Endodermal cell (in vitro differentiated cells): ENCODE measurements at regions not wholly inside any gene's neighbourhood (a gene's known extent, or its start where the extent isn't known, plus 50 kb on each side); places are given as distances from the start of the nearest gene placed in this dataset.

Experiments
- DNase-seq: peaks from one replicate; pipeline ENCODE4 v3.0.0-alpha.2; 2017
- H3K27ac ChIP-seq: 2 replicates; pipeline ENCODE4 v1.5.1; 2013; ENCODE audit warnings: mild to moderate bottlenecking, low read depth, low read length, moderate library complexity
- H3K27me3 ChIP-seq: 2 replicates; pipeline ENCODE4 v1.6.1; 2013; ENCODE audit warnings: mild to moderate bottlenecking, low read length, moderate library complexity; ENCODE audit not compliant: insufficient read depth, control insufficient read depth, poor library complexity, severe bottlenecking
- H3K36me3 ChIP-seq: 2 replicates; pipeline ENCODE4 v1.7.0; 2013; ENCODE audit warnings: mild to moderate bottlenecking, low read length, moderate library complexity; ENCODE audit not compliant: control insufficient read depth, insufficient read depth
- H3K4me1 ChIP-seq: one replicate; pipeline ENCODE4 v1.7.0; 2013; ENCODE audit warnings: low read length; ENCODE audit not compliant: control insufficient read depth, insufficient read depth
- H3K4me3 ChIP-seq: 2 replicates; pipeline ENCODE4 v1.5.1; 2013; ENCODE audit warnings: mild to moderate bottlenecking, low read length, moderate library complexity
- H3K9ac ChIP-seq: 2 replicates; pipeline ENCODE4 v1.6.1; 2013; ENCODE audit warnings: mild to moderate bottlenecking, low read length, moderate library complexity; ENCODE audit not compliant: poor library complexity, severe bottlenecking; ENCODE audit errors: extremely low read depth
- H3K9me3 ChIP-seq: 2 replicates; pipeline ENCODE4 v1.6.1; 2013; ENCODE audit warnings: mild to moderate bottlenecking, low read length, moderate library complexity; ENCODE audit not compliant: control insufficient read depth
- H3K27ac Mint-ChIP-seq: 2 replicates; pipeline ENCODE4 v1.8.0; 2020; ENCODE audit warnings: mixed read lengths
- H3K27me3 Mint-ChIP-seq: 2 replicates; pipeline ENCODE4 v1.8.0; 2021; ENCODE audit warnings: mild to moderate bottlenecking, mixed read lengths; ENCODE audit not compliant: insufficient read depth
- H3K36me3 Mint-ChIP-seq: 2 replicates; pipeline ENCODE4 v1.8.0; 2020; ENCODE audit warnings: low read depth, mixed read lengths
- H3K4me1 Mint-ChIP-seq: 2 replicates; pipeline ENCODE4 v1.8.0; 2020; ENCODE audit warnings: mixed read lengths
- H3K4me3 Mint-ChIP-seq: 2 replicates; pipeline ENCODE4 v1.8.0; 2020; ENCODE audit warnings: mild to moderate bottlenecking, moderate library complexity, mixed read lengths
- H3K9me3 Mint-ChIP-seq: 2 replicates; pipeline ENCODE4 v1.8.0; 2020; ENCODE audit warnings: mild to moderate bottlenecking, mixed read lengths
- CTCF ChIP-seq: fragments of 200-600 bp; sonication (generic); conservative IDR thresholded peaks from 2 replicates; pipeline ENCODE4 v1.5.0; 2021; ENCODE audit warnings: antibody characterized with exemption, mild to moderate bottlenecking
- WGBS, 2 experiments: methylation state at CpG; one replicate each; pipeline versions ENCODE4 v1.1.5 to v1.1.7; 2013; ENCODE audit warnings: missing lambda C conversion rate in 2 of 2, mixed read lengths in 1 of 2; ENCODE audit not compliant: insufficient coverage in 1 of 2, insufficient read length in 1 of 2; 5-methylcytosine and 5-hydroxymethylcytosine counted together

DNA sequence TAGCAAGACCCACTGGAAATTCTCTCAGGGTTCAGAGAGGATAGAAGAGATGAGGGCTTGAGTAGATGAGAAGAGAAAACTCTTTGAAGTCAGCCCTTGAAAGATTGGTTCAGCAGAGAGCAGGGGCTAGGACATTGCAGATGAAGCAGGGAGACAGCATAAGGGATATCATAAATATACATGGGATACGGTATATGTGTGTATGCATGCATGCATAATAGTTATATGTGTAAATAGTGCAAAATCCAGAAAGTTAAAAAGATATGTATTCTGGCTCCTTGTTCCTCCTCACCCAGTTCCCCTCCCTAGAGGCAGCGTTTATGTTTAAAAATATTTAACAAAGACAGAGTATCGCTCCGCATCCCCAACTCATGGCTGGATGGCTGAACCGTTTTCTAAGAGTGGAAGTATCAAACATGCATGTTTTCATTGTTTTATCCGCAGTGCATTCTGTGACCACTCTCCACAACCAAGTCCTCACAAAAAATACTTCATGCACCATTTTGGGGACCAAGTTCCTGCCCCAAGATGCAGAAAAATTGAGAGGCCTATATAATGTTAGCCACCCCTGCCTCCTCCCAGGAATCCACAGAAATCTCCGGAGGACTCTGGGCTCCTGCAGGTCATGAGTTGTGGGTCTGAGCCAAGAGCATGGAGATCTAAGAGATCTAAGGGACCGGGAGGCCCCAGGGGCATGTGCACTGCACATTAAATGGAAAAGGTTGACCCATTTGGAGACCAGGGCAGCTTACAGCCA lies 119.5 kb downstream of the MTX3 start:
- TF ChIP-seq CTCF = no peak
- WGBS, 2 experiments = 89 to 95% methylated on average over 7 to 8 of the region's 8 CpGs
- Histone ChIP-seq H3K4me1 (no peaks in the 10 kb centered on the region), H3K9me3 (no peaks in the 10 kb centered on the region), H3K27me3 (peaks cover 3% of the 10 kb centered on the region), H3K36me3 (no peaks in the 10 kb centered on the region), H3K4me3 (no peak overlapping the region), H3K27ac (no peak overlapping the region), H3K9ac (no peak overlapping the region)
- H3K9me3 Mint-ChIP-seq = no peaks in the 10 kb centered on the region
- no peak for DNase-seq
- H3K4me1 Mint-ChIP-seq = no peaks in the 10 kb centered on the region
- H3K27me3 Mint-ChIP-seq = peaks cover 15% of the 10 kb centered on the region
- no peaks in the 10 kb centered on the region for H3K36me3 Mint-ChIP-seq
- H3K4me3 Mint-ChIP-seq = no peak overlapping the region
- H3K27ac Mint-ChIP-seq = no peak overlapping the region

DNA sequence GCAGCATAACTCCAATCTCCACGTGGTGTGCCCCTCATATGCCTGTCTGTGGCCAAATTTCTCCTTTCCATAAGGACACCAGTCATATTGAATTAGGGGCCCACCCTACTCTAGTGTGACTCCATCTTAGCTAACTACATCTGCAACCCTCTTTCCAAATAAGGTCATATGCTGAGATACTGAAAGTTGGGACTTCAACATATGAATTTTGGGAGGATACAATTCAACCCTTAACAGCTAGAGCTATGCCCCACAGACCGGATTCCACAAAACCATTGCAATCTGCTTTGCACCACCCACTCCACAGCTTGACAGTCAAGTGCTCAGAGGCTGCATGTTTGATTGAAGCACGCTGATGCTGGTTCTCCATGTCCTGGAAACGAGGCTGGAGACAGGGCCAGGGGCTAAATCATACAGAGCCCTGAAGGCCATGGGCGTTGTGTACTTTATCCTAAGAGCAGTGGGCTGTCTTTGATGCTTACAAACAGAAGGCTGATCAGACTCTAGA lies 122.8 kb downstream of the MTX3 start:
- TF ChIP-seq CTCF = no peak
- H3K27ac Mint-ChIP-seq = no peak overlapping the region
- no peak overlapping the region for H3K4me3 Mint-ChIP-seq
- Histone ChIP-seq H3K36me3 (no peaks in the 10 kb centered on the region), H3K9me3 (no peaks in the 10 kb centered on the region), H3K4me3 (no peak overlapping the region), H3K9ac (no peak overlapping the region), H3K4me1 (no peaks in the 10 kb centered on the region), H3K27me3 (peaks cover 3% of the 10 kb centered on the region), H3K27ac (no peak overlapping the region)
- H3K36me3 Mint-ChIP-seq = no peaks in the 10 kb centered on the region
- DNase-seq = no peak
- 79% methylated on average over 5 of the region's 5 CpGs for WGBS, 2 experiments
- H3K4me1 Mint-ChIP-seq = no peaks in the 10 kb centered on the region
- H3K27me3 Mint-ChIP-seq = peaks cover 13% of the 10 kb centered on the region
- no peaks in the 10 kb centered on the region for H3K9me3 Mint-ChIP-seq

GRCh38 chr5:79865579-79865978 lies 125.5 kb downstream of the MTX3 start:
- no peaks in the 10 kb centered on the region for H3K36me3 ChIP-seq
- H3K27me3 Mint-ChIP-seq = peaks cover 13% of the 10 kb centered on the region
- no peak overlapping the region for H3K27ac Mint-ChIP-seq
- no peak for DNase-seq
- H3K27ac ChIP-seq = no peak overlapping the region
- no peak for TF ChIP-seq CTCF
- no peak overlapping the region for H3K9ac ChIP-seq
- no peaks in the 10 kb centered on the region for H3K9me3 Mint-ChIP-seq
- H3K4me3 Mint-ChIP-seq = no peak overlapping the region
- 97 to 100% methylated on average over 2 of the region's 2 CpGs for WGBS, 2 experiments
- no peaks in the 10 kb centered on the region for H3K4me1 ChIP-seq
- H3K9me3 ChIP-seq = no peaks in the 10 kb centered on the region
- no peak overlapping the region for H3K4me3 ChIP-seq
- no peaks in the 10 kb centered on the region for H3K36me3 Mint-ChIP-seq
- no peaks in the 10 kb centered on the region for H3K4me1 Mint-ChIP-seq
- peaks cover 3% of the 10 kb centered on the region for H3K27me3 ChIP-seq
